T47D (cell line): ENCODE measurements at regions not wholly inside any gene's neighbourhood (a gene's known extent, or its start where the extent isn't known, plus 50 kb on each side); places are given as distances from the start of the nearest gene placed in this dataset.

Experiments
- DNase-seq, 2 experiments: peaks; one replicate each; pipeline versions ENCODE4 v3.0.0 to v3.0.0-alpha.2; 2011 to 2012; ENCODE audit warnings: low read depth in 1 of 2, low spot score in 1 of 2
- JUND ChIP-seq: IDR thresholded peaks from 2 replicates; pipeline ENCODE4 v1.6.1; 2012; ENCODE audit warnings: low read depth
- in situ Hi-C: cut with HindIII; loops from 2 replicates; pipeline ENCODE4 v1.10.0; 2016; ENCODE audit warnings: low sequenced_read_pairs, low pct_unique_long_range_greater_than_20kb

- no peak for TF ChIP-seq JUND
- no peak for DNase-seq
- in situ Hi-C loops = no loop called here
Measured at GRCh38 chr13:77449265-77449664, 86.2 kb upstream of the SCEL start.

DNA sequence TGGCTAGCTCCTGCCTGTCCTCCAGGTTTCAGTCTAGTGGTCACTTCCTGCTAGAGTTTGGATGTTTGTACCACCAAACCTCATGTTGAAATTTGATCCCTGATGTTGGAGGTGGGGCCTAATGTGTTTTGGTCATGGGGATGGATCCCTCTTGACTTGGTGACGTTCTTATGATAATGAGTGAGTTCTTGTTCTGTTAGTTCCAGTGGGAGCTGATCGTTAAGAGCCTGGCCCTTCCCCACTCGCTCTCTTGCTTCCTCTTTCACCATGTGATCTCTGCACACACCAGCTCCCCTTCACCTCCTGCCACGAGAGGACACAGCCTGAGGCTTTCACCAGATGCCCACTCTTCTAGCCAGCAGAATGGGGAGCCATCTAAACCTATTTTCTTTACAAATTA lies 86.8 kb upstream of the SCEL start:
- DNase-seq = no peak

DNA sequence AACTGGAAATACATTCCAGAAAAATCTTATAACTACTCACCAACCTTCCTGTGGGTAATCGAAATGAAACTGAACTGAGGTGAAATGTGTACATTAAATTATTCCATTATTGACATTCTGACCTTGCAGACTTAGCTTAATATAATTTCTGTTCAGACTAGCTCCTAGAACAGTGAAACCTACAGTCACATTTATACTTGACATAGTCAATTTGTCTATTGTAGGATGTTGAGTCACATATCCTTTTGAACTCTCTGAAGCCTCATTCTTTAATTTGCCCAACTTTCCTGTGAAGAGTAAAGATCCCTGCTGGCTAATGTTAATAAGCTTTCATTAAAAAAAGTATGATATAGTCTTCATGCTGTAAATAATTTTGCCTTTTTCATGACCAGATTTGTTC lies 92.0 kb upstream of the SCEL start:
- no peak for TF ChIP-seq JUND
- in situ Hi-C loops = no loop called here

More for the DNA sequence above, 86.8 kb upstream of the SCEL start:
- no peak for TF ChIP-seq JUND
- in situ Hi-C loops = no loop called here

GRCh38 chr13:77437267-77437666 lies 98.2 kb upstream of the SCEL start:
- in situ Hi-C loops = no loop called here
- DNase-seq = peak; percentile 19 to 72
- peak; percentile 53; the same call in 1 of the 2 replicates for TF ChIP-seq JUND

More for the DNA sequence above, 92.0 kb upstream of the SCEL start:
- DNase-seq = no peak

DNA sequence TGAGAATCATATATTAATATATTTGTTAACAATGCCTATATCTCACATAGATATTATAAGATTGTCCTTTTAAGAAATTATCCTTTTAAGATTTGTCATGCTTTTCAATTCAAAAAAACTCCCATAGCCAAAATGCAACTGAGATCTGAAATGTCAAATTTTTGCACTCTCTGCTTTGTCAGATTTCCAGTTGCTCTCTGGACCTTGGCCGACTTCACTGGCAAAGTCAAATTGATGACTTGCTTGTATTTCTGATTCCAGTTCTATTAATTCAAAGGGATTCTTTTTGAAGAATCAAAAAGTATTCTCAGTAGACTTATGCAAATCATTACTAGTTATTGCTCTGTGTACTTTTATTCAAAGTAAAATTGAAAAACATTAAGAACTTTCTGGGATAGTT lies 101.2 kb upstream of the SCEL start:
- TF ChIP-seq JUND = no peak
- no peak for DNase-seq
- in situ Hi-C loops = no loop called here

DNA sequence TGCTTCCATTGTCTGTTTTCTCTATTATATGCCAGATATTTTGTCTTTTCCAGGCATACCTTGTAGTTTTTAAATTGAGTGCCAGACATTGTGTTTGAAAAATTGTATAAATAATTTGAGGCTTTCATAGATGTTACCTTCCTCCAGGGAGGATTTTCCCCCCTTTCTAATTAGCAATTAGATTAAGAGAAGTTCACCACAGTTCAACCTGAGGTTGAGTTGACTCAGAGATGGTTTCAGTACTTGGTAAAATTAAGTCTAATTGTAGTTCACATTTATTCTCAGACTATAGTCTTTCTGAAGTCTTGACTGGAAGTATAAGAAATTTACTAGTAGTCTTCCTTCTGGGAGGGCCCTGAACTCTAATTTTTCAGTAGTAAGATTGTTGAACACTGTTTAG lies 104.1 kb upstream of the SCEL start:
- in situ Hi-C loops = no loop called here
- no peak for DNase-seq
- TF ChIP-seq JUND = no peak

GRCh38 chr13:77430377-77430951 lies 103.6 kb upstream of the MYCBP2 start:
- TF ChIP-seq JUND = no peak
- no peak for DNase-seq
- in situ Hi-C loops = no loop called here

DNA sequence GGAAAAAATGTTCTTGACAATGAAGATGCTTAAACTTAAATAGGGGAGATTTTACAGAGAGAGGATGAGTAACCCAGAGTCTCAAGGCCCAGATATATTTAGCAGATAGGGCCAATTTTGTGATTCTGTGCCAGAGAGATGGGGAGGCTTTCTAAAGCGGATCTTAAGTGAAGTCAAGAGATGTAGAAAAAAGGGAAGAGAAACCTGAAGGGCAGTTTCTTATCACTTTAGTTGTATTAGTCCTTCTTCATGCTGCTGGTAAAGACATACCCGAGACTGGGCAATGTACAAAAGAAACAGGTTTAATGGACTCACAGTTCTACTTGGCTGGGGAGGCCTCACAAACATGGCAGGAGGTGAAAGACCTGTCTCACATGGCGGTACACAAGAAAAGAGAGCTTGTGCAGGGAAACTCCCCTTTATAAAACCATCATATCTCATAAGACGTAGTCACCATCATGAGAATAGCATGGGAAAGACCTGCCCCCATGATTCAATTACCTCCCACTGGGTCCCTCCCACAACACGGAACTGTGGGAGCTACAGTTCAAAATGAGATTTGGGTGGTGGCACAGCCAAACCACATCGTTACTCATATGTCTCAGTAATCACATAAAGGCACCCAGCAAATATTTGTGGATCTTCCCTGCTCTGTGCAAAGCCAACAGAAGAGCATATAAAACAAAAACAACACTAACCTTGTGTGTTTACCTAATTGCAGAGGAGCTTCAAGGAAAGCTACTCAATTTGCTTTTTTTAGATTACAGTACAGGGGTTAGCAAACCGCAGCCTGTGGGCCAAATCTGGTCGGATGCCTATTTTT lies 102.6 kb upstream of the MYCBP2 start:
- in situ Hi-C loops = no loop called here
- no peak for TF ChIP-seq JUND
- peak in 1 of 2 experiments; percentile 76 for DNase-seq

DNA sequence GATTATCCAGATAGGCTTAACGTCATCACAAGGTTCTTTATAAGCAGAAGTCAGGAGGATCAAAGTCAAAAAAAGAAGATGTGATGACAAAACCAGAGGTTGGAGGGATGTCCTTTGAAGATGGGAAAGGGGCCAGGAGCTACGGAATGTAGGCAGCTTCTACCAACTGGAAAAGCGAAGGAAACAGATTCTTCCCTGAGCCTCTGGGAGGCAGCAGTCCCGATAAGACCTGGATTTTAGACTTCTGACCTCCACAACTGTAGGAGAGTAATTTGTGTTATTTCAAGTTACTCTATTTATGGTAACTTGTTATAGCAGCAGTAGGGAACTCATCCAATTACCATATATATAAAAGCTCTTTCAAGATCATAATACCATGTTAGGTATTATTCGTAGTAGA lies 98.8 kb upstream of the MYCBP2 start:
- TF ChIP-seq JUND = no peak
- DNase-seq = no peak
- in situ Hi-C loops = no loop called here

DNA sequence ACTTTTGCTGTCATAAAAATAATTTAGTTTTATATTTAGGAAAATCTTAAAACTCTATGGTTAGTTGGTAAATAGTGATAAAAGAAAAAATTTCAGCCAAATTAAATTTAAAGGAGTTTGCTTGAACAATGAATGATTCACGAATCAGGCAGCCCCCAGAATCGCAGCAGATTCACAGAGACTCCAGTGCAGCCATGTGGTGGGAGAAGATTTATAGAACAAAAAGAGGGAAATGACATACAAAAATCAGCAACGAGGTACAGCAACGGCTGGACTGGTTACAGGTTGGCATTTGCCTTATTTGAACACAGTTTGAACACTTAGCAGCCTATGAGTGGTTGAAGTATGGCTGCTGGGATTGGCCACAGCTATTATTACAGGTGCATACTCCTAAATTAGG lies 96.4 kb upstream of the MYCBP2 start:
- no peak for TF ChIP-seq JUND
- no peak for DNase-seq
- in situ Hi-C loops = no loop called here

DNA sequence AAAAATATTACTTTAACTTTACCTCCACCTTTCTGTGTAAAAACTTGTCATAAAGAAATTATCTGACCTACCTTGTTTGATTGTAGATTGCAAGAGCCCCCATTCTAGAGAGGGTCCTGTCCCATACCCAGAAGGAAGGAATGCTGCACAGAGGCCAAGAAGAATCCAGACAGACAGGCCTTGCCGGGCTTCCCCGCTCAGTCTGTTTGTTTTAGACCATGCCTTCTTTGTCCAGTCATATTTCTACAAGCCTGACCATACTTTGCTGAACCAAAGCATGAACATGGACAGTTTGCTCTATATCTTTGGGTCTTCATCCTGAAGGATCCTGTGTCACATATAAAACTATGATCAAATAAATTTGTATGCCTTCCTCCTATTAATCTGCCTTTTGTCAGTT lies 95.8 kb upstream of the MYCBP2 start:
- DNase-seq = peak; percentile 3 to 76
- in situ Hi-C loops = no loop called here
- TF ChIP-seq JUND = no peak

- DNase-seq = peak in 1 of 2 experiments; percentile 87
- in situ Hi-C loops = no loop called here
Measured at GRCh38 chr13:77417897-77418296, 91.0 kb upstream of the MYCBP2 start.

GRCh38 chr13:77416666-77417212 lies 89.8 kb upstream of the MYCBP2 start:
- in situ Hi-C loops = no loop called here
- no peak for DNase-seq
- TF ChIP-seq JUND = no peak

More at GRCh38 chr13:77417897-77418296, 91.0 kb upstream of the MYCBP2 start:
- TF ChIP-seq JUND = no peak
